ENCODE measurements at regions not wholly inside any gene's neighbourhood (a gene's known extent, or its start where the extent isn't known, plus 50 kb on each side); places are given as distances from the start of the nearest gene placed in this dataset.
"Not testable (repeated sequence)": the region's sequence is repeated elsewhere in the genome, so short reads cannot be mapped to it uniquely, and the experiment has no call there.

DNA sequence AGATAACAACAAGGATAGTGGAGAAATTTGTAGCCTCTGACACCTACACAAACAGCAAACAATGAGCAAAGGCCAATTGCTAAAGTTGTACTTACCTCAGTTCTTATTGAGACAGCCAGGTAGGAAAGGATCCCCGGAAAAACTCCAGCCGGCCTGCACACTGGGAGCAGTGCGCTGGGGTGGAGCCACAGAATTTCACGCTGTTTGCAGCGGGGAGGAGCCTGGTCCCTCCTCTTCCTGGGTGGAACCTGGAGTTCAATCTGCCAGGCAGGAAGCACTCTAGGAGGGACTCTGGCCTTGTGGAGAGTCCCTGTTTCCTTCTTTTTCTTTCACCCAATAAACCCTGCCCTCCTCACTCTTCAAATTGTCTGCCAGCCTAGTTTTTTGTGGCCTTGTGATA lies 382.6 kb upstream of the TGIF2LX start:
- not testable (repeated sequence) for DNase-seq

DNA sequence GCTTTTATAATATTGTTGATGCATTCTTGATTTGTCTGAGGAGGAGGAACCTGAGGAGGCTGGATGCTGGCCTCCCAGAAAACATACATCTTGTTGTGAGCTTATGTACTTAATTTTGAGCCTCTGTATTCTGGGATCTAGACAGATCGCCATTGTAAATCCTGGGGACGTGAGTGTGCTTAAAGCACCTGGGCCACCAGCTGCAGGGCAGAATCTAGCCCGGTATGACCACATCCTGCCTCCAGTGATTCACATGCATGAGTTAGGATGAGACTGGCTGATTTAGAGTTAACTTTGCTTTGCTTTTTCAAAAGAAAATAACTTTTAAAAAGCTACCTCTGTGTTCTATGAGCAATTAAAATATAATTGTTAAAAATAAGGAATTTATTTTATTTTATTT lies 364.6 kb upstream of the TGIF2LX start:
- DNase-seq, result not testable (repeated sequence)

DNA sequence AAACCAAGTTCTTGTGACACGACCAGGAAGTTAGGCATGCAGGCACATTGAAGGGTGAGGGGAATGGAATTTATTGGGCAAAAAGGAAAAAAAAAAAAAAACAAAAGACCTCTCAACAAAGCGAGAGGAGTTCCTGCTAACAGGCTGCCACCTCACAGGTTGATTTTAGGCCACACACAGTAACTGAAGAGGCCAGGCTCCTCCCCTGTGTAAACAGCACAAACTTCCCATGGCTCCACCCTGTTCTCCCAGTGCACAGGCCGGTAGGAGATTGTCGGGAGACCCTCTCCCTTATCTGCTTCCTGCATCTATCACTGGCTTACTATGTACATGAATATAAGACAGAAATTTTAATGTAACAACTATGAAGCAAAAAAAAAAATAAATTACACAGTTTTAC lies 359.6 kb upstream of the TGIF2LX start:
- not testable (repeated sequence) for DNase-seq

DNA sequence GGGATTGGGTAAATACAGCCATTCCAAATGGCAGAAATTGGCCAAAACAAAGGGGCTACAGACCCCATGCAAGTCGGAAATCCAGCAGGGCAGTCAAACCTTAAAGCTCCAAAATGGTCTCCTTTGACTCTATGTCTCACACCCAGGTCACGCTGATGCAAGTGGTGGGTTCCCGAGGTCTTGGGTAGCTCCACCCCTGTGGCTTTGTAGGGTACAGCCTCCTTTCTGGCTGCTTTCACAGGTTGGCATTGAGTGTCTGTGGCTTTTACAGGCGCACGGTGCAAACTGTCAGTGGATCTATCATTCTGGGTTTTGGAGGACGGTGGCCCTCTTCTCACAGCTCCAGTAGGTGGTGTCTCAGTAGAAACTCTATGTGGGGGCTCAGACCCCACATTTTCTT lies 358.6 kb upstream of the TGIF2LX start:
- DNase-seq, result not testable (repeated sequence)

DNA sequence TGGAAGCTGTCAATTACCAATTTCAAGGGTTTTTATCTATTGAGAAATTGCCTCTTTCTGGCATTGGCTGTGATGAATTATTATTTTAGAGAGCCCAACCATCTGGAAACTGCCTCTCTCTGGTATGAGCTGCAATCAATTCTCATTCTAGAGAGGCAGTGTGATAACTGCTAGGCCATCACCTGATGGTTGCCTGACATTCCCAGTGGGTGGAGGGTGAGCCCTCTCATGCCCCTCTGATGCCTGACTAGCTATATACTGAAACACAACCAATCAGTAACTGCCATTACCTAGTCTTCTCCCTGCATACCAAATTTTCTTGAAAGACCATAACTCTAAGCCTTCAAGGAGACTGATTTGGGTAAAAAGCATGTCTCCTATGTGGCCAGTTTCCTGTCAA lies 353.9 kb upstream of the TGIF2LX start:
- not testable (repeated sequence) for DNase-seq

DNA sequence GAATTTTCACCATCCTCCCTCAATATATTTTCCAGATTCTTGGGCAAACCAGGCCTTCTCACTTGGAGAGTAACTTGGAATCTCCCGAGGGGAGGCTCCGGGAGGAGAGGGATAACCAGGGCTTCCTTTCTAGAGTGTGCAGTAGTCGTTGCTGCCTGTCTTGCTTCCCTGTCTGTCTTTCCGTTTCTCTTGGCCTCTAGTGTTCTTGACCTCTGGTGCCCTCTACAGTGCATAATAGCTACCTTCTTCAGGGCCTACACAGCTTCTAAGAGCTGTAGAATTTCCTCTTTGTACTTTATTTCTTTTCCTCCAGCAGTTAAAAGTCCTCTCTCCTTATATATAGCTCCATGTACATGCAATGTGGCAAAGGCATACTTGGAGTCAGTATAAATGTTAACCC lies 339.8 kb upstream of the TGIF2LX start:
- DNase-seq, result not testable (repeated sequence)

DNA sequence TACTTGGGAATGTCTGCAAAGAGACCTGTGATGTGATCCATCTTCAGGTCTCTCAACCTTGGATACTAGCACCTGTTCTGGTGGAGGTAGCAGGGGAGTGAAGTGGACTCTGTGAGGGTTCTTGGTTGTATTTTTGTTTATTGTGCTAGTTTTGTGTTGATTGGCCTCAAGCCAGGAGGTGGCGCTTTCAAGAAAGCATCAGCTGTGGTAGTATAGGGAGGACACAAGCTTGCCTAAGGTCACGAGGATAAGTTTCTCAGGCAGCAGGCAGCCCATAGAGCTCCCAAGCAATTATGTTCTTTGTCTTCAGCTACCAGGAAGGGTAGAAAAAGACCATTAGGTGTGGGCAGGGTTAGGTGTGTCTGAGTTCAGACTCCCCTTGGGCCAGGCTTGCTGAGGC lies 289.9 kb upstream of the TGIF2LX start:
- DNase-seq, result not testable (repeated sequence)

DNA sequence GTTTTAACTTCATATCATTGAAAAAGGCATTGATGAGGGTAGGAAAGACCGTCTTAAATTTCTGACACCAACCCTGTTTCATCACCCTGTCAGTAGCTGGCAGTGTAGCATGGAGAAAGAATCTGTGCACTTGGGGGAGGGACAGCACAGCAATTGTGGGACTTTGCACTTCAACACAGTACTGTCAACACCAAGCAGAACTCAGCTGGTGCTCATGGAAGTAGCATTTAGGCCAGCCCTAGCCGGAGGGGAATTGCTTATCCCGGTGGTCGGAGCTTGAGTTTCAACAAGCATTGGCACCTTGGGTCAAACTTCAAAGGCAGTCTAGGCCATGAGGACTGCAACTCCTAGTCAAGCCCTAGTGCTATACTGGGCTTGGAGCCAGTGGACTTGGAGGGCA lies 285.8 kb upstream of the TGIF2LX start:
- DNase-seq, result not testable (repeated sequence)

DNA sequence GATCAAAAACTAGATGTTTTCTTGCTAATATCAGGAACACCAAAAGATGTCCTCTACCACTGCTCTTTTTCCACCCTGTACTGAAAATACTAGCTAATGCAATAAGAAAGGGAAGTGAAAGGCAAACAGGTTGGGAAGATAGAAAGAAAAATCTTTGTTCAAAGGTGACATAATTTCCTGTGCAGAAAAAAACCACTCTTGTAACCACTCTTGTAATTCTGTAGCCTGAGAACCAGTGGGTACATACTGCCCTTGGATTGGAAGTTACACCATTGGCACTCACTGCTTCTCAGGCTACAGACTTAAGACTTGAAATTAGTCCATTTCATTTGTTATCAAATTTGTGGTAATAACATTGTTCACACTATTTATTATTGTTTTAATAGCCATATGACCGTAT lies 263.0 kb upstream of the TGIF2LX start:
- DNase-seq, result not testable (repeated sequence)

DNA sequence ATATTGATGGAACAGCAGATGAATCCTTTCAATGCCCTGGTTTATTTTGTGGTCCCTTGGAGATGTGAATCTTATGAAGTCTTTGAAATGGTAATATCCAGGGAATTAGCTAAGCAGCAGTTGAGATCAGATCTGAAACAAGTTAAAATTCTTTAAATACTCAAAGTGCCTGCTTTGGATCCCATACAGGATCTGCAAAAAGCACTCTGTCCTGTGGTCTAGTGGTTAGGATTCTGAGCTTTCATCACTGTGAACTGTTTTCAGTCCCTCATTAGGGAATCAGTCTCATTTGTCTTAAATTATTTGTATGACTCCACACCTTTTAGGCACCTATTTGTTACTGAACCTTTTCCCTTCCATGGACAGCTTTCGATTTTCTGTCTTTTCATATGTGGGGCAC lies 215.2 kb upstream of the TGIF2LX start:
- not testable (repeated sequence) for DNase-seq

DNA sequence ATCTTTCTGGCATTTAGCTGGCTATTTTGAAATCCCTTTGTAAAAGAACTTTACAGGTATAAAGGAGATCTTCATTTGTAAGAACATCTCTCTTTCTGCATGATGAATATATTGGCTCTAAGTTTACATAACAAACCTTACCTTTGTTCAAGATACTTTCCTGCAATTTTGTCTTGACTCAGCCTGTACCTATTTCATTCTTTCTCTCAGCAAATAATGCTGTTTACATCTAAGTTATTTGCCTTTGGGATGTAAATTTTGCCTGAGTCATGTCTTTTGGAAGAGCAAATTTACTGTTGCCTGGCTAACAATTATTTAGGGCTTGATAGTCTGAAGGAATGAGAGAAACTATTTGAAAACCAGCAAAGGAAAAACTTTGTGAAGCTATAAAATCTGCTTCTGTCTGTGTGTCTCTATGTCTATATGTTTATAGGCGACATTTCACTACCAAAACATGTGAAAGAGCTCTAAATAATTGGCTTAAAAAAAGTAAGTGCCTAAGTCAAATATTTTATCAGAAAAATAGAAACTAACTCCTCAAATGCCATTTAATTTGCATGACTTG lies 214.3 kb upstream of the TGIF2LX start:
- not testable (repeated sequence) for DNase-seq

DNA sequence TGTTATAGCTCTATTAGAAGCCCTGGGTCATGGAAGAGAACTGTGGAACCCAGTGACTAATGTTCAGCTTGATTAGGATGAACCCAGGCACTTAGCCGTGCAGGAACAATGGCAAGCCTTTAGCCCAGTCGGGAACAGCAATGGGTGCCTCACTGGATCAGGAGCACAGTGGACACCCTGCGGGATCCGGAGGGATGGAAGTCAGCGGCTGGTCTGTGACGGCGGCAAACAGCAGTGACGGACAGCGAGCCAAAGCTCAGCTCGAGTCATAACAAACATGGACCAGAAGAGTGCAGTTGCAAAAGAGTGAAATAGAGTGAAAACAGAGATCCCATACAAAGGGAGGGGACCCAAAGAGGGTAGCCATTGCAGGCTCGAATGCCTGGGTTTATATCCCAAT lies 187.3 kb upstream of the TGIF2LX start:
- not testable (repeated sequence) for DNase-seq

DNA sequence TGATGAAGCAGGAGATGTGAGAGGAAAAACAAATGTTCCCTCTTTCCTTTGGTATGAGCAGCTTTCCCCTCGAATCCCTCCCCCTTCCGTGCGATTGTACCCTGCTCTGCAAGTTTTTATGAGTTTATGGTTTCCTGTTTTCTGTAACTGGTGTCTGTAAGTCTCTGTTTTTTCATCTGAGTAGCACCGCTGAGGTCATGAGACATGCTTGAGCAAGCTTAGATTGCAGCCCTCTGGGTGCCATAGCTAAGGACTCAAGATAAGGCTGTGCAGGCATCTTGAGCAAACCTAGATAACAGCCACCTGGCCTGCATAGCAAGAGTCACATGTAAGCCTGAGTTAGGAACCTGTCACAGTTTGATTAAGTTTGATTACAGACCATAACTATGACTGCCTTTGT lies 165.2 kb upstream of the TGIF2LX start:
- not testable (repeated sequence) for DNase-seq

DNA sequence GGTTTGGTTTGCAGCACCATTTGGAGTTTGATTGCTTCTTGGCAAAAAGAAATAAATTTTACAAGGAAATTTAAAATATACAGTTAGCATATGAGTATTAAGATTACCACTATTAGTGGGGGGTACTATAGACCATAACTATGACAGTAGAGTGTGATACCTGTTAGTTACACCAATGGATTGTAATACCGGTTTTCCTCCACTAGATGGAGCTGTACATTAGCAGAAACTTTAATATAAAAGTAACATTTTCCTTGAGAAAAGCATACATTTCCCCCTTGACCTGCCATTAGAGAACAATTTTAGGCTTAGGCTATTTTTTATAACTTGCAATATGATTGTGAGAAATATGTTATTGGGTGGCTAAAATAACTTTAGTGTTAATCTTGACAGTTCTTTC lies 163.9 kb upstream of the TGIF2LX start:
- not testable (repeated sequence) for DNase-seq

DNA sequence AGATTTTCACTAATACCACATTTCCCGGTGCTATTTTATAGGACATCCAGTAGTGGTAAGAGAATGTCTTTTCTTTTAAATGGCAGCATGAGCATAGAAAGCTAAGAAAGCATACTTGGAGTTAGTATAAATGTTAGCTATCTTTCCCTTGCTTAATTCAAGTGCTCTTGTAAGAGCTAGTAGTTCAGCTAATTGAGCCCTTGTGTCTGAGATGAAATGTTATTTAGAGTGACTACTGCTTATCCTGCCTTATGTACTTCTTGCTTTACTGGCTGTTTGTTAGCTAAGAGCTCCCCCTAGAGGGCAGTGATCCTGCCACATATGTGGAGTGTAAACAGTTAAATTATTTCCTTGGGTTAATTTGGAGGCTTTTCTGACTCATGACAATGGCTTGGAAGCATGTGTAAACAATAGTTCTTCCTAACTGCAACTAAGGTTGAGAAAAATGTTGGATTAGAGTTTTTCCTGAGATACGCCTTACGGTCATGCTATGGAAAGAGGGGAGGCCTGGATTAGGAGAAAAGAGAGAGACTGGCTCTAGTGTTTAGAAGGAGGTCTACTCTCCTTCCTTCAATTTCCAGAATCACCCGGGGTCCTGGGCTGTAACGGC lies 162.5 kb upstream of the TGIF2LX start:
- not testable (repeated sequence) for DNase-seq

DNA sequence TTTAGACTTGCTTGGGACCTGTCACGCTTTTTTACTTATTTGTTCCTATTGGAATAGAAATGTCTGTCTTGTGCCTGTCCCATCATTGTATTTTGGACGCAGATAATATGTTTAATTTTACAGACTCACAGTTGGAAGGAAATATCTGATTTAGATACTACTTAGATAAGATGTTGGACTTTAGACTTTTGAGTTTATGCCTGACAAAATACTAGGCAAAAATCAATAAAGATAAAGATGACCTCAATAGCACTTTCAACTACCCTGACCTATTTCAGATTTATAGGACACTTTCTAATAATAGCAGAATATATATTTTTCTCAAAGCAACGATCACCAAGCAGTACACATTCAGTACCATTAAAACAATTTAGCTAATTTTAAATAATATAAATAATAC lies 150.1 kb upstream of the TGIF2LX start:
- not testable (repeated sequence) for DNase-seq

DNA sequence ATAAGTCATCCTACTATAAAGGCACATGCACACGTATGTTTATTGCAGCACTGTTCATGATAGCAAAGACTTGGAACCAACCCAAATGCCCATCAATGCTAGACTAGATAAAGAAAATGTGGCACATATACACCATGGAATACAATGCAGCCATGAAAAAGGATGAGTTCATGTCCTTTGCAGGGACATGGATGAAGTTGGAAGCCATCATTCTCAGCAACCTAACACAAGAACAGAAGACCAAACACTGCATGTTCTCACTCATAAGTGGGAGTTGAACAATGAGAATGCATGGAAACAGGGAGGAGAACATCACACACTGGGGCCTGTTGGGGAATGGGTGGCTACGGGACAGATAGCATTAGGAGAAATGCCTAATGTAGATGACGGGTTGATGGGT lies 110.3 kb upstream of the TGIF2LX start:
- not testable (repeated sequence) for DNase-seq

DNA sequence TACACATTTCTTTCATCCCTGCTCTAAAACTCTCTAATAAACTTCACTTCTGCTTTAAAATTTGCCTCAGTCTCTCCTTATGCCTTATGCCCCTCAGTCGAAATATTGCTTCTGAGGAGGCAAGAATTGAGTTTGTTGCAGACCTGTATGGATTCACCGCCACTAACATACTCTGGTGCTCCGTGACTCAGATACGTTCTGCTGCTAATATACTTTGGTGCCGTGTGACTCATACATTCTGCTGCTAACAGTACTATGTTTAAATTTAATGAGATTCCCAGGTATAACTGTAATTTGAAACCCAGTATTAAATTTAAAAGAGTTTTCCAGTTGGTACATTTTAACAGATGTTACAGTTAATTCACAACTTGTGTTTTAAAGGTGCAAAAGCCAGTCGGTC lies 82.0 kb upstream of the TGIF2LX start:
- DNase-seq, result not testable (repeated sequence)

DNA sequence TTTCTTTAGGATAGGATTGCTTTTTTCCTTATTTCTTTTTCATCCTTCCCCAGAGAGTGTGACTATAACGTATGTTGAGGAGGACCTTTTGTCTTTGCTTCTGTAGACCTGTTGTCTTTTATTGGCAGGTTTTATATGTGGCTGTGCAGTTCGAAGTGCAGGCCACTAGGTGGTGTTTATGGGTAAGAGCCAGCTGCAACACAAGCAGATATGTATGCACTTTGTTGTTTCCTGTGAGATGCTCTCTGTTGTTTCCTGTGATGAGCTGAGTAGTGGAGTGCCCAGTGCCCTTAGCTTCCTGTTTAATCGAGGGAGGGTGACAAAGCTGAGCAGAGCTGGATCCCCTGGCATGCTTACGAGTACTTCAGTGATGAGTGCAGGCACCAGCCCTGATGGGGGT lies 50.0 kb upstream of the TGIF2LX start:
- peak; percentile 1 to 2 for DNase-seq
